ENCODE measurements at regions not wholly inside any gene's neighbourhood (a gene's known extent, or its start where the extent isn't known, plus 50 kb on each side); places are given as distances from the start of the nearest gene placed in this dataset.

- H3K36me3 ChIP-seq, result no peaks in the 10 kb centered on the region
- H3K4me3 ChIP-seq, result no peak overlapping the region
- H3K4me1 ChIP-seq (replicated peaks), result no peaks in the 10 kb centered on the region
- 93% methylated on average over 10 of the region's 10 CpGs for WGBS
- intact Hi-C loops (cut with DNase I), result loop anchor here (10.0 kb wide), 1 partner anchor 530 kb away; no protein-coding TSS in a partner anchor
- H3K27ac ChIP-seq, result no peak overlapping the region
- H3K9me3 ChIP-seq, result no peaks in the 10 kb centered on the region
- no peaks in the 10 kb centered on the region for H3K27me3 ChIP-seq (replicated peaks; ENCODE audit: insufficient read depth)
- TF ChIP-seq, protein P1, sequence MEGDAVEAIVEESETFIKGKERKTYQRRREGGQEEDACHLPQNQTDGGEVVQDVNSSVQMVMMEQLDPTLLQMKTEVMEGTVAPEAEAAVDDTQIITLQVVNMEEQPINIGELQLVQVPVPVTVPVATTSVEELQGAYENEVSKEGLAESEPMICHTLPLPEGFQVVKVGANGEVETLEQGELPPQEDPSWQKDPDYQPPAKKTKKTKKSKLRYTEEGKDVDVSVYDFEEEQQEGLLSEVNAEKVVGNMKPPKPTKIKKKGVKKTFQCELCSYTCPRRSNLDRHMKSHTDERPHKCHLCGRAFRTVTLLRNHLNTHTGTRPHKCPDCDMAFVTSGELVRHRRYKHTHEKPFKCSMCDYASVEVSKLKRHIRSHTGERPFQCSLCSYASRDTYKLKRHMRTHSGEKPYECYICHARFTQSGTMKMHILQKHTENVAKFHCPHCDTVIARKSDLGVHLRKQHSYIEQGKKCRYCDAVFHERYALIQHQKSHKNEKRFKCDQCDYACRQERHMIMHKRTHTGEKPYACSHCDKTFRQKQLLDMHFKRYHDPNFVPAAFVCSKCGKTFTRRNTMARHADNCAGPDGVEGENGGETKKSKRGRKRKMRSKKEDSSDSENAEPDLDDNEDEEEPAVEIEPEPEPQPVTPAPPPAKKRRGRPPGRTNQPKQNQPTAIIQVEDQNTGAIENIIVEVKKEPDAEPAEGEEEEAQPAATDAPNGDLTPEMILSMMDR (IDR thresholded peaks at IDR 0.05), result no peak
- TF ChIP-seq POLR2AphosphoS5 (IDR thresholded peaks at IDR 0.05), result no peak
- TF ChIP-seq POLR2A (IDR thresholded peaks at IDR 0.05), result no peak
- no peak for DNase-seq (ENCODE audit: low spot score)
Observed at GRCh38 chr2:163884416-163884815, 148.6 kb upstream of the FIGN start.

DNA sequence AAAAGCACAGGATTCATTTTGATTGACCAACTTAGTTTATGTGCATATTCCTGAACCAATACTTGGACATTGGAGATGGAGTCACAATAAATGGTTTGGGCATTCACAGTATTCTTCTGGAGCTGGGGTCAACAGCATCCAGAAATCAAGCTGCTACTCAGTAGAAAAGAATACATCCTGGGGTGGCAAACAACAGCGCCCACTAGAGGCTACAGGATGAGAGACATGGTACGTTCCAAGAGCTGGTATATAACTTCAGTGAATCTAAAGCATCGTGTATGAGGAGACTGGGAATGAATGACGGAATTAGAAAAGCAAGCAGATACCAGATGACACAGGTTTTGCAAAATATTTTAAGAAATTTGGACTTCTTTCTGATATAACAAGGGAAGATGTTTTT is 142.9 kb upstream of the FIGN start:
- H3K36me3 ChIP-seq, result no peaks in the 10 kb centered on the region
- TF ChIP-seq POLR2A (IDR thresholded peaks at IDR 0.05), result no peak
- TF ChIP-seq, protein P1 (IDR thresholded peaks at IDR 0.05), result no peak
- no peak for TF ChIP-seq POLR2AphosphoS5 (IDR thresholded peaks at IDR 0.05)
- no peaks in the 10 kb centered on the region for H3K27me3 ChIP-seq (replicated peaks; ENCODE audit: insufficient read depth)
- WGBS, result 78% methylated on average over 4 of the region's 4 CpGs
- no peak for DNase-seq (ENCODE audit: low spot score)
- no peaks in the 10 kb centered on the region for H3K4me1 ChIP-seq (replicated peaks)
- intact Hi-C loops (cut with DNase I), result no loop called here
- no peaks in the 10 kb centered on the region for H3K9me3 ChIP-seq
- H3K4me3 ChIP-seq, result no peak overlapping the region
- H3K27ac ChIP-seq, result no peak overlapping the region

GRCh38 chr2:163877316-163877715 is 141.5 kb upstream of the FIGN start:
- WGBS, result 15% methylated on average over 3 of the region's 3 CpGs
- no peaks in the 10 kb centered on the region for H3K36me3 ChIP-seq
- no peaks in the 10 kb centered on the region for H3K4me1 ChIP-seq (replicated peaks)
- no peaks in the 10 kb centered on the region for H3K27me3 ChIP-seq (replicated peaks; ENCODE audit: insufficient read depth)
- TF ChIP-seq POLR2A (IDR thresholded peaks at IDR 0.05) (no peak), POLR2AphosphoS5 (IDR thresholded peaks at IDR 0.05) (no peak)
- TF ChIP-seq, protein P1 (IDR thresholded peaks at IDR 0.05), result no peak
- no peaks in the 10 kb centered on the region for H3K9me3 ChIP-seq
- DNase-seq (ENCODE audit: low spot score), result no peak
- H3K27ac ChIP-seq, result no peak overlapping the region
- H3K4me3 ChIP-seq, result no peak overlapping the region
- intact Hi-C loops (cut with DNase I), result no loop called here

DNA sequence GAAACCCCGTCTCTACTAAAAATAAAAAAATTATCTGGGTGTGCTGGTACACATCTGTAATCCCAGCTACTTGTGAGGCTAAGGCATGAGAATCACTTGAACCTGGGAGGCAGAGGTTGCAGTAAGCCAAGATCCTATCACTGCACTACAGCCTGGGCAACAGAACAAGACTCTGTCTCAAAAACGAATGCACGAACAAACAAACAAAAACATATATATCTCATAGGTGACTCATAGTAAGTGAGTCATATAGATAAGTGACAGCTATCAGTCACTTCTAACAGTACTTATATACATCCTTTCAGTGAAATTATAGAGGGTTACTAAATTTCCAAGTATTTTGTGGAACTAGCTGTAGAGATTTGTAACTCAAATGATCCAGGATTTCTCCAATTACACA is 127.3 kb upstream of the FIGN start:
- H3K4me3 ChIP-seq, result no peak overlapping the region
- no peaks in the 10 kb centered on the region for H3K9me3 ChIP-seq
- no peaks in the 10 kb centered on the region for H3K36me3 ChIP-seq
- no peaks in the 10 kb centered on the region for H3K27me3 ChIP-seq (replicated peaks; ENCODE audit: insufficient read depth)
- WGBS, result 84% methylated on average over 3 of the region's 3 CpGs
- H3K27ac ChIP-seq, result no peak overlapping the region
- intact Hi-C loops (cut with DNase I), result no loop called here
- no peak for TF ChIP-seq POLR2AphosphoS5 (IDR thresholded peaks at IDR 0.05)
- TF ChIP-seq, protein P1 (IDR thresholded peaks at IDR 0.05), result no peak
- no peak for TF ChIP-seq POLR2A (IDR thresholded peaks at IDR 0.05)
- DNase-seq (ENCODE audit: low spot score), result no peak
- H3K4me1 ChIP-seq (replicated peaks), result no peaks in the 10 kb centered on the region

DNA sequence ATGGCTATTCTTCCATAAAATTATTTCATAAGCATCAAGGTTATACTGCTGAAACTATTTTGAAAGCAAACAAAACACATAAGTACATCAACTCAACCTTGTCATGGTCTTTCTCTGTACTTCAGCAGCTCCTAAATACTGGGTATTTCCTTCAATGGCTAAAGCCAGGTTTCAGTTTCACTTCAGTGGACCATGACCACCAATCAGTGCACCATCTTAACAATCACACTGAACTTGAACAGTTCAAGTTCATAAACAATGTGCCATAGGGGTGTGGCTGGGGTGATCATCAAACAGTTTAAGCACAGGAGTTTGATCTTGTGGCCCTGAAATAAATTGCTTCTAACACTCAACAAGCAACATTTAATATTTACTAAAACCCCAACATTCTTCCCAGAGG is 124.1 kb upstream of the FIGN start:
- Histone ChIP-seq H3K36me3 (no peaks in the 10 kb centered on the region), H3K27me3 (replicated peaks; ENCODE audit: insufficient read depth) (no peaks in the 10 kb centered on the region), H3K27ac (no peak overlapping the region), H3K4me1 (replicated peaks) (no peaks in the 10 kb centered on the region), H3K4me3 (no peak overlapping the region), H3K9me3 (no peaks in the 10 kb centered on the region)
- no peak for DNase-seq (ENCODE audit: low spot score)
- intact Hi-C loops (cut with DNase I), result no loop called here
- TF ChIP-seq POLR2AphosphoS5 (IDR thresholded peaks at IDR 0.05) (no peak), POLR2A (IDR thresholded peaks at IDR 0.05) (no peak)
- TF ChIP-seq, protein P1 (IDR thresholded peaks at IDR 0.05), result no peak
